ENCODE measurements at regions not wholly inside any gene's neighbourhood (a gene's known extent, or its start where the extent isn't known, plus 50 kb on each side); places are given as distances from the start of the nearest gene placed in this dataset.

DNA sequence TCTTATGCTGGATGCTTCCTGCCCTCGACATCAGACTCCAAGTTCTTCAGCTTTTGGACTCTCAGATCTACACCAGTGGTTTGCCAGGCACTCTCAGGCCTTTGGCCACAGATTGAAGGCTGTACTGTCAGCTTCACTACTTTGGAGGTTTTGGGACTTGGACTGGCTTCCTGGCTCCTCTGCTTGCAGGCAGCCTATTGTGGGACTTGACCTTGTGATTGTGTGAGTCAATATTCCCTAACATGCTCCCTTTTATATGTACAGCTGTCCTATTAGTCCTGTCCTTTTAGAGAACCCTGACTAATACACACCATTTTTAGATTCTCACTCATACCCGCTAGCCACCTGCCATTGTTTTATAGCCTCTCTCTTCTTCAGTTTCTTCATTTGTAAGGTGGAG is 382.1 kb upstream of the TSHZ2 start:
- Histone ChIP-seq H3K27me3 (ENCODE audit: insufficient read depth, low read depth, low read length) (no peaks in the 10 kb centered on the region), H4K20me1 (ENCODE audit: insufficient read depth) (no peaks in the 10 kb centered on the region), H3K79me2 (replicated peaks; ENCODE audit: insufficient read depth, low read length) (no peaks in the 10 kb centered on the region), H3K9me3 (ENCODE audit: low read length) (no peaks in the 10 kb centered on the region), H3F3A (ENCODE audit: insufficient read depth, low read length, poor library complexity, severe bottlenecking) (no peaks in the 10 kb centered on the region), H3K4me2 (ENCODE audit: low read length) (no peak overlapping the region), H3K4me3 (ENCODE audit: low read length) (no peak overlapping the region), H3K9me2 (ENCODE audit: insufficient read depth, low read length) (no peaks in the 10 kb centered on the region), H2AFZ (ENCODE audit: low read depth, low read length) (no peak overlapping the region), H3K36me3 (ENCODE audit: insufficient read depth, low read length) (no peaks in the 10 kb centered on the region), H3K27ac (ENCODE audit: low read length) (no peak overlapping the region), H3K9ac (ENCODE audit: low read length) (no peak overlapping the region)
- TF ChIP-seq EZH2 (IDR thresholded peaks at IDR 0.05; ENCODE audit: borderline replicate concordance, insufficient read depth, low read length, poor library complexity, severe bottlenecking) (no peak), MXI1 (conservative IDR thresholded peaks at IDR 0.05; ENCODE audit: poor library complexity, severe bottlenecking) (no peak), SMC3 (conservative IDR thresholded peaks at IDR 0.05; ENCODE audit: poor library complexity) (no peak), TAF1 (IDR thresholded peaks at IDR 0.05; ENCODE audit: low read depth) (no peak), EP300 (conservative IDR thresholded peaks at IDR 0.05; ENCODE audit: poor library complexity, severe bottlenecking) (no peak), POLR2AphosphoS5 (IDR thresholded peaks at IDR 0.05) (no peak), REST (IDR thresholded peaks at IDR 0.05; ENCODE audit: borderline replicate concordance) (no peak), RAD21 (conservative IDR thresholded peaks at IDR 0.05) (no peak)
- TF ChIP-seq, protein P1, sequence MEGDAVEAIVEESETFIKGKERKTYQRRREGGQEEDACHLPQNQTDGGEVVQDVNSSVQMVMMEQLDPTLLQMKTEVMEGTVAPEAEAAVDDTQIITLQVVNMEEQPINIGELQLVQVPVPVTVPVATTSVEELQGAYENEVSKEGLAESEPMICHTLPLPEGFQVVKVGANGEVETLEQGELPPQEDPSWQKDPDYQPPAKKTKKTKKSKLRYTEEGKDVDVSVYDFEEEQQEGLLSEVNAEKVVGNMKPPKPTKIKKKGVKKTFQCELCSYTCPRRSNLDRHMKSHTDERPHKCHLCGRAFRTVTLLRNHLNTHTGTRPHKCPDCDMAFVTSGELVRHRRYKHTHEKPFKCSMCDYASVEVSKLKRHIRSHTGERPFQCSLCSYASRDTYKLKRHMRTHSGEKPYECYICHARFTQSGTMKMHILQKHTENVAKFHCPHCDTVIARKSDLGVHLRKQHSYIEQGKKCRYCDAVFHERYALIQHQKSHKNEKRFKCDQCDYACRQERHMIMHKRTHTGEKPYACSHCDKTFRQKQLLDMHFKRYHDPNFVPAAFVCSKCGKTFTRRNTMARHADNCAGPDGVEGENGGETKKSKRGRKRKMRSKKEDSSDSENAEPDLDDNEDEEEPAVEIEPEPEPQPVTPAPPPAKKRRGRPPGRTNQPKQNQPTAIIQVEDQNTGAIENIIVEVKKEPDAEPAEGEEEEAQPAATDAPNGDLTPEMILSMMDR (IDR thresholded peaks at IDR 0.05; ENCODE audit: poor library complexity, severe bottlenecking) = no peak

DNA sequence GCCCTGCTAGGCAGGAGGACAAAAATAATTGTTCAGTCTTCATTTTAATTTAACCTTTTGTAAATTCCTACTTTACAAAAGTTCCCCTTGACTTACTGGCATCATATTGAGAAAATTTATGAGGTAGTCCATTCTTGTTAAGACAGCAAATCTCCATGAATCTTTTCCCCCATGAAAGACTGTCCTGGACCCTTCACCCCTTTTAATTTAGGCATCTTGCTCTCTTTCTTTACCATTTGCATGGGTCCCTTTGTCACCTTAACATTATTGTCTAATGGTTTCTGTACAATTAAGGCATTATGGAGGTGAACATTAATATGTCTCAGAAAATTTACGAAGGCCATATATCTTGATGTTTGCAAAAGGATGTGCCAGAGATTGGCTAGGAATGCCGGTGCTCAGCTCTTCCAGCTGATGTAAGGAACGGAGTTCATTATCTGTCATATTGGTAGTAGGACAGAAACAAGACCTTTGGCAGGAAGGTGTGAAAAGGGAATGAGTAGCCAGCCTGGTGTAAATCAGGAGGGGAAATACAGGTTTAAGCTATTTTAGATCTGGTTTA is 382.8 kb upstream of the TSHZ2 start:
- Histone ChIP-seq H4K20me1 (ENCODE audit: insufficient read depth) (no peaks in the 10 kb centered on the region), H3K79me2 (replicated peaks; ENCODE audit: insufficient read depth, low read length) (no peaks in the 10 kb centered on the region), H3K27me3 (ENCODE audit: insufficient read depth, low read depth, low read length) (no peaks in the 10 kb centered on the region), H3F3A (ENCODE audit: insufficient read depth, low read length, poor library complexity, severe bottlenecking) (no peaks in the 10 kb centered on the region), H3K4me3 (ENCODE audit: low read length) (no peak overlapping the region), H2AFZ (ENCODE audit: low read depth, low read length) (no peak overlapping the region), H3K4me2 (ENCODE audit: low read length) (no peak overlapping the region), H3K27ac (ENCODE audit: low read length) (no peak overlapping the region), H3K9me2 (ENCODE audit: insufficient read depth, low read length) (no peaks in the 10 kb centered on the region), H3K36me3 (ENCODE audit: insufficient read depth, low read length) (no peaks in the 10 kb centered on the region), H3K9me3 (ENCODE audit: low read length) (no peaks in the 10 kb centered on the region), H3K9ac (ENCODE audit: low read length) (no peak overlapping the region)
- no peak for TF ChIP-seq EP300 (conservative IDR thresholded peaks at IDR 0.05; ENCODE audit: poor library complexity, severe bottlenecking)
- TF ChIP-seq SMC3 (conservative IDR thresholded peaks at IDR 0.05; ENCODE audit: poor library complexity) = no peak
- no peak for TF ChIP-seq POLR2AphosphoS5 (IDR thresholded peaks at IDR 0.05)
- TF ChIP-seq, protein P1 (IDR thresholded peaks at IDR 0.05; ENCODE audit: poor library complexity, severe bottlenecking) = no peak
- no peak for TF ChIP-seq RAD21 (conservative IDR thresholded peaks at IDR 0.05)
- TF ChIP-seq EZH2 (IDR thresholded peaks at IDR 0.05; ENCODE audit: borderline replicate concordance, insufficient read depth, low read length, poor library complexity, severe bottlenecking) = no peak
- TF ChIP-seq TAF1 (IDR thresholded peaks at IDR 0.05; ENCODE audit: low read depth) = no peak
- no peak for TF ChIP-seq REST (IDR thresholded peaks at IDR 0.05; ENCODE audit: borderline replicate concordance)
- TF ChIP-seq MXI1 (conservative IDR thresholded peaks at IDR 0.05; ENCODE audit: poor library complexity, severe bottlenecking) = no peak
